22Rv1 (cell line): ENCODE measurements at regions not wholly inside any gene's neighbourhood (a gene's known extent, or its start where the extent isn't known, plus 50 kb on each side); places are given as distances from the start of the nearest gene placed in this dataset.

Experiments
- H3K27ac ChIP-seq: fragments of 450-650 bp; 2 replicates; pipeline ENCODE4 v1.5.1; 2017
- CTCF ChIP-seq: fragments of 450-650 bp; IDR thresholded peaks from 2 replicates; pipeline ENCODE4 v1.5.1; 2017; ENCODE audit warnings: mild to moderate bottlenecking
- ZFX ChIP-seq: fragments of 450-650 bp; IDR thresholded peaks from 2 replicates; pipeline ENCODE4 v1.6.1; 2017; ENCODE audit warnings: antibody characterized with exemption, borderline replicate concordance

- no peak for TF ChIP-seq CTCF
- TF ChIP-seq ZFX: no peak
Observed at GRCh38 chr5:62152394-62153087, 153.5 kb upstream of the KIF2A start.

DNA sequence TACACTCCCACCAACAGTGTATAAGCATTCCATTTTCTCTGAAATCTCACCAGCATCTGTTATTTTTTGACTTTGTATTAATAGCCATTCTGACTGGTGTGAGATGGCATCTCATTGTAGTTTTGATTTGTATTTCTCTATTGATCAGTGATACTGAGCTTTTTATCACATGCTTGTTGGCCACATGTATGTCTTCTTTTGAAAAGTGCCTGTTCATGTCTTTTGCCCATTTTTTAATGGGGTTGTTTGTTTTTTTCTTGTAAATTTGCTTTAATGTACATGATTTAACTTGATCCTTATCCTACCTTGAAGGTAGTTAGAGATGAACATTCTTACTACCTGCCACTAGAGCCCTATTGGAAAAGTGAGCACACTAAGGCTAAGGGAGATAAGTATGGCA, 151.2 kb upstream of the KIF2A start:
- no peak for TF ChIP-seq ZFX
- TF ChIP-seq CTCF: no peak
- no peak overlapping the region for H3K27ac ChIP-seq

More at GRCh38 chr5:62152394-62153087, 153.5 kb upstream of the KIF2A start:
- no peak overlapping the region for H3K27ac ChIP-seq

- TF ChIP-seq ZFX (no peak), CTCF (no peak)
Observed at GRCh38 chr5:62155988-62156387, 150.0 kb upstream of the KIF2A start.

DNA sequence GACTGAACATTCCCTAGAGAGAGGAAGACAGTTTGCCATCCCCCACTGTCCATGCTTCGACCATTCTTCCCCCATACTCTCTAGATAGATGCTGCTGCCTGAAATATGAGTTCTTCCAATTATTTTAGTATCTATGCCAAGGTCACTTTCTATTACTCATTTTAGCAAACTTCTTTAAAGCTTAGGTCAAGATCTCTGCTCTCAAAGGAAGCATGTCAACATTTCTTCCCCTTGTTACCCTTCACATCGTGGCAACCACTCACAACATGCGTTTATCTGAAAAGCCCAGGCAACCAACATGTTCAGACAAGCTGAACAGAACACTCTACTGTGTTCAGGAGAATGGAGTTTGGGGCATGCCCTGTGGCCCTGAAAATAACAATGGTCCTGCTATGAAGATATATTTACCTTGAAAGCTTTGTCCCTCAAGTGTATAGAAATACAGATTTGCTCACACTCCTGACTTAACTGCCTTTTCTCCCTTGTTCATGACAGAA, 138.4 kb upstream of the KIF2A start:
- H3K27ac ChIP-seq: no peak overlapping the region
- TF ChIP-seq CTCF: no peak
- no peak for TF ChIP-seq ZFX

More at GRCh38 chr5:62155988-62156387, 150.0 kb upstream of the KIF2A start:
- H3K27ac ChIP-seq: no peak overlapping the region

DNA sequence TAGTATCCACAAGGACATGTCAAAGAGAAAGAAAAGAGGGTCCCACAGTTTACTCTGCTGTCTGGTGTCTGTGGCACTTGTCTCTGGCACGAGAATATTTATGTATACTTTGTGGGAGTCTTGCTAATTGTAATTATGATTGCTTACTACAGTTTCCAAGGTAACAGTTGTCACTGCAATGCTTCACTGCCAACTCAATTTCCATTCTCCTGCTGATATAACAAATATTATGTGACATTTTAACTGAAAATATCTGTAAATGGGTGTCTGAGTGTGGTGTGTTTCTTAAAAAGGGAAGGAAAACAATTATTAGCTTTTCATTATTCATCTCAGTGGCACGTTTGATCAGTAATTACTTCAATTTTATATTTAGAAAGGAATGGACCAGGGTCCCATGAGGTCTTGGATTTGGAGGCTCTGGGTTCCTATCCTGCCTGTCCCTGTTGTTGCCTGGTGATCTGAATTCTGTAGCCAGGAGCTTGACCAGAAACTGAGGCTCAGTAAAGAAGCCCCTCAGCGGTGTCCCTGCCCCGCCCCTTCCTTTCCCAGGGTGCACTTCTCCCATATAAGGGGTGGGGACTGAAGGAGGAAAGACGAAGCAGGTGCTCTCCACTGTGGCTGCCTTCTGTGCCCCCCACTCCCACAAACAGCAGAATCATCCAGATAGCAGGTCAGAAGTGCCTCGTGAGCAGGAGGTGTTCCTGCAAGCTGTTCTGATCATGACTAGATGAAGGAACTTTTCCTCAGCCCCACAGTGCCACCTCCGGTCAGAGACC, 137.3 kb upstream of the KIF2A start:
- no peak overlapping the region for H3K27ac ChIP-seq
- TF ChIP-seq CTCF (no peak), ZFX (no peak)

DNA sequence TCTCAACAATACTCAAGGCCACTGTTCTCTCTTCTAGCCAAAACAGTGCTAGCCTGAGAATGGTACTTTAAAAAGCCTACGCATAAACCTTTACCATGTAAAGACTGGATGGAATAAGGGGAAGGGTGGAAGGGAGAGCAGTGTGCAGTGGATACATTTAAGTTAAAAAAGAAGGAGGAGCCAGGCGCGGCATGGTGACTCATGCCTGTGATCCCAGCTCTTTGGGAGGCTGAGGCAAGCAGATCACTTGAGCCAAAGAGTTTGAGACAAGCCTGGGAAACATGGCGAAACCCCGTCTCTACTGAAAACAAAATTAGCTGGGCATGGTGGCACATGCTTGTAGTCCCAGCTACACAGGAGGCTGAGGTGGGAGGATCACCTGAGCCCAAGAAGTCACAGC, 127.7 kb upstream of the KIF2A start:
- no peak overlapping the region for H3K27ac ChIP-seq
- TF ChIP-seq CTCF: no peak
- no peak for TF ChIP-seq ZFX

DNA sequence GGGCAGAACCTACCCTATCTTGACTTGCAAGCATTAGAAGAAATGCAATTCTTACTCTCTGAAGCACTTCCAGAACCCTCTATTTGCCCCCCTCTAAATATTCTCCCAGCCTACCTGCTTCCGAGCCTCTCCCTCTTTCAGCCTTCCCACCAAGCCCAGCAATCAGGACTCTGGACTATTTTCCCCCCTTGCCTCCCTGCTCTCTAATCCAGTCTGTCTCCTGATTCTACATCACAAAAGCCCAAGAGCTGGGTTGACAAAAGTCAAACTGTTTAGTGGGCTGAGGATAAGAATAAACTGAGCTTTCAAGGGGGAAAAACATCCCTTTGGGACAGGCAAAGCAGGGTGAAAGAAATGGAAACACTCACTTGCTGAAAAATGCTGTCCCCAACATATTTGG, 123.2 kb upstream of the KIF2A start:
- H3K27ac ChIP-seq: no peak overlapping the region
- no peak for TF ChIP-seq ZFX
- no peak for TF ChIP-seq CTCF
